NCI-H1694 (cell line): ENCODE measurements at regions not wholly inside any gene's neighbourhood (a gene's known extent, or its start where the extent isn't known, plus 50 kb on each side); places are given as distances from the start of the nearest gene placed in this dataset.
"Not testable (repeated sequence)": the region's sequence is repeated elsewhere in the genome, so short reads cannot be mapped to it uniquely, and the experiment has no call there.

Source experiments
- DNase-seq: peaks from one replicate; lab custom pipeline; 2025; lab: John Stamatoyannopoulos, UW

DNA sequence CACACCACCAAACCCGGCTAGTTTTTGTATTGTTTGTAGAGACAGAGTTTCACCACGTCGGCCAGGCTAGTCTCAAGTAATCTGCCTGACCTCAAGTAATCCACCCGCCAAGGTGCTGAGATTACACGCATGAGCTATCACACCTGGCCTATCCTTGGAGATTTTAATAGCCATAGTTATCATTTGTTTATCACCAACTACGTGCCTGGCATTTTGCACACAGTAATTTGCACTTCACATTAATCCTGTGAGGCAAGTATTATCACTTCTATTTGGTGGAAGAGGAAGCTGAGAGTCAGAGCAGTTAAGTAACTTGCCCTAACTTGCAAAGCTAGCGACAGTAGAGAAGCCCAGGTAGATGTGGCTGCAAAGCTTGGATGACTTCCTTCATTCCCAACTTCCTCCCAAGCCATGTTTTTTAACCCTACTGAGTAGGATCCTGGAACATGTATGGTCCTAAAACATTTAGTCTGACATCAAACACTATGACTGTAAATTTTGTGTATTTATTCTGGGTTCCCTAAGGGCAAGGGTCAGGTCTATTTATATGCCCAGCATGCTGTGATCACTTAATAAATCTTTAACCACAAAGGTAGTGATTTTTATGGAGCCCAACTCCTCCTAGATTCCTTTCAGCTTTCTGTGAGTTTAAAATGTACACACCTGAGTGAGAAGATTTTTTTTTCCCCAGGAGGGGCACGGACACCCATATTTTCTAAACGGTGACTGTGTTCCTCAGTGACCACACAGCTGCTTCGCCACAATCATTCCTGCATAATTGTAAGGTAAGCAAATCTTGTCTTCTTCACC, 100.2 kb upstream of the RAI14 start:
- no peak for DNase-seq

DNA sequence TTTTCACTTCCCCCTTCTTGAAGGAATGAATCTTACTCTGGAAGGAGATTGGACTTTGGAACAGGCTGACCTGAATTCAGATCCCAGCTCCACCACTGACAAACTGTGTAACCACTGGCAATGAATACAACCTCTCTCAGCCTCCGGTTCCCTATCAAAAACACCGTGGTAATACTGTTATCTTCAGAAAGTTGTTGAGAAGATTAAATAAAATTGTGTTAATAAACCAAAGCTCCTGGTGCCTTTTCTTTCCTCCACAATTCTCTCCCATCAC, 99.7 kb upstream of the RAI14 start:
- no peak for DNase-seq

DNA sequence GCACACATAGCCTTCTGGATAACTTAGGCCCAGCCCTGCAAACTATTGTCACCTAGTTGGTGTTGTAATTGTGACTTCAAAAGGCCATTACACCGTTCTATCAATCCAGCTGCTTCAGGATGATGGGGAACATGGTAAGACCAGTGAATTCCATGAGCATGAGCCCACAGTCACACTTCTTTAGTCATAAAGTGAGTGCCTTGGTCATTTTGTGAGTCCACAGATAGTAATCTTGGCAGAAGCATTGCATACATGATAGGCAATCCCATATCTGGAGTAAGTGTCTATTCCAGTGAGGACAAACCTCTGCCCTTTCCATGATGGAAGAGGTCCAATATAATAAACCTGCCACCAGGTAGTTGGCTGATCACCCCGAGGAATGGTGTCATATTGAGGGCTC, 94.5 kb upstream of the RAI14 start:
- not testable (repeated sequence) for DNase-seq

DNA sequence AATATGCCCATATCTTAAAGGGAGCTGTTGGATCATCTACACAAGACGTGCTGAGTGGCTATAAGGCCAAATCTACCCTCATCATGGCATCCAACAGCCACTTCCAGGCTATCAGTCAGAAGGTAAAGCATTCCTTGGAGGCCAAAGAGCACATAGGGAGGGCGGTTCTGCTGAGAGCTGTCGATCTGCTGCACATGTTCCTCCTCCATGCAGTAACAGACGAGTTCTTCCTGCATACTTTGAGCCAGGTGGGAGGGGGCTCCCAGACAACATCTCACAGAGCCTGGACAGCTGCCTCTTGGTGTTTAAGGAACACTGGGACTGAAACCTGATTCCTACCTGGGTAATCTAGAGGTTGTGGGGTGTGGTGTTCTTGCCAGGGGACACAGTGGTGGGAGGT, 93.3 kb upstream of the RAI14 start:
- DNase-seq: no peak

DNA sequence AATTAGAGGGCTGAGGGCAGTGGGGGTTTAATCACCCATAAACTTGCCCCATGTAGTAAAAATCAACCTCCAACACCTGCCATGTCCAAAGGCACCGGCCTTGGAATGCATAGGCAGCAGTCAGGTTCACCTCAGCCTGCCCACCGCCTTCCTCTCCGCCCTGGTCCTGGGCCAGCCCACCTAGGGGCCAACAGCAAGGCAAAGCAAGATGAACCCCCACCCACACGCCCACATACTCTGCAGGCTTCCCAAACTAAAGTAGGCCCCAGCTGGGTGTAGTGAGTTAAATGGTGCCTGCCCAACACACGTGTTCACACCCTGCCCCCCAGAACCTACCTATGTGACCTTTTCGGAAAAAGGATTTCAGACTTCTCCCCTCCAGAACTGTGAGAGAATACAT, 92.9 kb upstream of the RAI14 start:
- DNase-seq: no peak

DNA sequence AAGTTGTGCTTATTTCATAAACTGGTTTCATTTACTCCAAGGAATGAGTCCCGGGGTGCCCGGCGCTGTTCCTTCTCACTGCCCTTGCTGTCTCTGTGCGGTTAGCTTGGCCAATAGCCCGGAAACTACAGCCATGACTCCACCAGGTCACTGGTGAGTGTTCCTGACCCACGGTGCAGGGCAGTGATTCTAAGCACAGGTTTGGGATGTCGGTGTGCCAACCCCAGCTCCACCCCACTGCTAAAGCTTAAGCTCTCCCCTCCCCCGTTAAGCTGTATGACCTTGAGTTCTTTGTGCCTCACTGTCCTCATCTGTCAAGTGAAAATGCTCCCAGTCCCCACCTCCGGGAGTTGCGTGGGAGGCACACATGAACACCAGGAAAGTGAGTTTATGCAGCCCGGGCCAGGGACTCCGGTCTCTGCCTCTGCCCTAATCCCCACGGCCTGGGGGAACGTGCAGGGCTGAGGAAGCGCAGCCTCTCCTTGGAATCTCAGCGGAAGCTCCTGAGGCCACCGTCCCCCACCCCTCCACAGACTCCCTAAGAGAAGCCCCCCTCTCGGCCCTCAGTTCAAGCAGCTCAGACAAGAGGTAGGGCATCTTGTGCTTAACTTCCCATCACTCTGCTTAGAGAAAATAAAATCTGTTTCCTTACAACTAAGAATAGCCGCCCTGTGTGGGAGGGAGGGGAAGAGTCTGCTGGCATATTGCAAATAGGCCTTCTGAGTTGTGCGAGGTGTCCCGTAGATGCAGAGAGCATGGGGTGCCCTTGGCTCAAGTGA, 92.0 kb upstream of the RAI14 start:
- DNase-seq: no peak

DNA sequence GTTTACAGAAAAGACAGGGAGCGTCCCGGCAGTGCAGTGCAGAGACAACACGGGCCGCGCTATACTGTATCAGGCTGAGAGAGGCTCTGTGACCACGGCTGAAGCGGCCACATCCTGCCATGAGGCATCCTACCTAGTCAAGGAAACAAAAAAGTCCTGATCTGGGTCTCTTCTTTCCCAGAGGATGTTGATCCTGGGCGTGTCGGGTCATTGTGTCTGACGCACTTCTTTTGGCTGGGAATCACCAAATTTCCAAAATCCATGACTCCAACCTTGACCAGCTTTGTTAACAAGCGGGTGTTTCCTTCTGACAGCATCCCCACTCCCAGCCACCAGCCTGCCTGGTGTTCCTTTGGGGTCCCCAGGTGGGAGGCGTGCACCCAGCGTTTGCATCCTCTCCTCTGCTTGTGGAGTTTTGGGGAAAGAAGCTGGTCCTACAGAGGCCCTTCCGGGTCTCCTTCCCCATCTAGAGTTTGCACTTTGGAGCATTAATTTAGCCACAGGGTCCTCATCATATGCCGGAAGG, 91.4 kb upstream of the RAI14 start:
- DNase-seq: no peak

DNA sequence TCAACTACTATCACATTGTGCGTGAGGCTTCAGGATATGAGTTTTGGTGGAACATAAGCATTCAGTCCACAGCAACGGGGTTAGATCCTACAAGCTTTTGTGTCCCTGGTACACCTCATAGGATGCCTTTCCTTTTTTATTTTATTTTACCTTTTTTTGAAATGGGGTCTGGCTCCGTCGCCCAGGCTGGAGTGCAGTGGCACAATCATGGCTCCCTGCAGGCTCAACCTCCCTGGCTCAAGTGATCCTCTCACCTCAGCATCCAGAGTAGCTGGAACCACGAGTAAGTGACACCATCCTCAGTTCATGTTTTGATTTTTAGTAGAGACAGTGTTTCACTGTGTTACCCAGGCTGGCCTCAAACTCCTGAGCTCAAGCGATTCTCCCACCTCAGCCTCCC, 86.0 kb upstream of the RAI14 start:
- DNase-seq: no peak

DNA sequence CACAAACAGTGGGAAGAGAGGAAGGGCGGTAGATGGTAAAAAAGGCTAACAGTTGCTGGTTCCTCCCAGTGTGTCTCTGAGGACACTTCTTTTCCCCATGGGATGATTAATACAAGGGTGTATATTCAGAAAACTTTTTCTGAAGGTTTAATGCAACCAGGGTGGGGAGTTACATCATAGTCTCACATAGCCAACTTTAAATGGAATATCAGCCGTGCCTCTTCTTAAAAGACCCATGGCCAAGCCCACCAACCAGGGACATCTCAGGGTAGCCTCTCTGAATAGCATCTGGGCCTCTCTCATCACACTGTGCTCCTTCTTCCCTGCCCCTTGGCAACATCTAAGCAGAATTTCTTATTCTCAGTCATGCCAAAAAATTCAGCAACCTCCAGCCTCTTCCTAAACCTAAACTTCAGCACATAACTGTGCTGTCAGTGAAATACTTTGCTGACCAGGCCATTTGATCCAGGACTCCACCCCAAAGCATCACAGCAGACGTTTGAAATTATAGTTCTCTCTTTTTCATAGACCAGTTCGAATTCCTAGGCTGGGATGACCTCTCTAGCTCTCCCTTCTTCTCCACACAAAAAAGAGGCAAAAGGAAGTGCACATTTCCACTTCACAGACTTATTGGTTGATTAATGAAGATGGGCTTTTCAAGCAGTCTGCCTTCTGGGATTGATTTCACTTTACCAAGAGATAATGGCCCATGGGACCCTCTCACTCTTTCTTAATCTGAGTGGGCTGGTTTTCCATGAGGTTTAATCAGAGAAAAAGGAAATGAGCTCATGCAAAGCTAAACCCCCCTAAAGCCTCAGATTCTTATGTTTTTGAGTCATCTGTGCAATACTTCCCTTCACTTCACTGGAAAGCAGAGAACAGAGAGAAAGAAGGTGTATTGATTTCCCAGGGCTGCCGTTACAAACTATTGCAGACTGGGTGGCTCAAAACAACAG, 85.1 kb upstream of the RAI14 start:
- no peak for DNase-seq

DNA sequence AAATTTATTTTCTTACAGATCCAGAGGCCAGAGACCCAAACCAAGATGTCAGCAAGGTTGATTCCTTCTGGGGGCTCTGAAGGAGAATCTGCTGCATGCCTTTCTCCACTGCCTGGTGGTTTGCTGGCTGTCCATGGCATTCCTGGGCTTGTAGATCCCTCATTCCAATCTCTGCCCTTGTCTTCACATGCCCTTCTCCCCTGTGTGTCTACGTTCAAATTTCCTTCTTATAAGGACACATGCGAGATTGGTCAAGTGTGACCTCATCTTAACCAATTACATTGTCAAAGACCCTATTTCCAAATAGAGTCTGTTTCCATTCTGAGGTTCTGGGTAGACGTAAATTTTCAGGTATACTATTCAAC, 84.5 kb upstream of the RAI14 start:
- no peak for DNase-seq

DNA sequence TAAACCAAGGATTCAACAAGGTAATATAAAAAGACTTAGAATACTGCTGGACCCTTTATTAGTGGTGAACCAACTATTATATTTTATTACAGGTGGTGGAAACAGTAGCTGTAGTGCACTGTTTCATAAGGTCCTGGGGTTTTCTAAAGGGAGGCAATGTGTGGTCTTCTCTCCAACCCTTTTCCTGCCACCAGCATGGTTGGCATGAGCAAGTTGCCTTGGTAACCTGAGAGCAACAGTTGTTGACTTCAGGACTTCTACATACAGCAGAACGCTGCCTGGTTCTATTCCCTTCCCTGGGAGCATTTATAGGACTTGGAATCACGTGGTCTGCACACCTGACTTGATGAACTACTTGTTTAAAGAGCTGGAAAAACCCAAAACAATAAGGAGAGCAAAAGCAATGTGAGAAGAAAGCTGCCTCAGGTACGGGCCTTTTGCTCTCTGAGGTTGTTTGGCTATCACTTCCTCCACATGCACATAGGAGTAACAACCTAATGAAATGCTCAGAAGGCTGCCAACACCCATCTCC, 81.1 kb upstream of the RAI14 start:
- no peak for DNase-seq

DNA sequence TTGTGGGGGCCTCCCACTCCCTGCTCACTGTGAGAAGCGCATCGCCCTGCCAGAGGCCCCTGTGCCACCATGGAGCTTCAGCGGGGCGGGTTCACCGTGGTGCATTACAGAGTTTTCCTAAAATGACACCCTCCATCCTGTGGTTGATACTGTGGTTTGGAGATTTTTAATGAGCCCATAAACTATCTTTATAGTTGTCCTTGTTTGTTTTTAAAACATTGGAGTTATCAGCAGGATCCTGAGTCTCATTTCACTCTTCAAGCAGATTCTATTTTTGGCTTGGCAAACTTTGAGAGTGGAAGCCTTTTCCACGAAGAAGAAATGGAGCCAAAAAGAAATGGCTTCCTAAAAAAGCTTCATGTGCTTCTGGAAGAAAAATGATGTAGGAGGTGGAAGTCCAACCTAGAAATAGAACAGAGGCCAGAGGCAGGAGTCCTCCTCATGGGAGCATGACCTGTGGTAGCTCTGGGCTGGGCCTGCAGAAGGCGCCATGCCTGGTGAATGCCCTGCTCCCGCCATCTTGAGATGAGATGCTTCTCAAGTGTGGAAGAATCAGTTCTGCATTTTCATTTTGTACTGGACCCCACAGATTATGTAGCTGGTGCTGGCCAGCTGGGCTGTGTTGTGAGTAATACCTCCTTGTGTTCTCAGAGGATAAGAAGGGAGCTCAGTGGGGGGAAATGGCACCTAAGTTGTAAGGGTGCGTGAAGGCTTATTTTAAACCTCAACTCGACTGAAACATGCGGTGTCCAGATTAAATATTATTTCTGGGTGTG, 79.0 kb upstream of the RAI14 start:
- DNase-seq: no peak

DNA sequence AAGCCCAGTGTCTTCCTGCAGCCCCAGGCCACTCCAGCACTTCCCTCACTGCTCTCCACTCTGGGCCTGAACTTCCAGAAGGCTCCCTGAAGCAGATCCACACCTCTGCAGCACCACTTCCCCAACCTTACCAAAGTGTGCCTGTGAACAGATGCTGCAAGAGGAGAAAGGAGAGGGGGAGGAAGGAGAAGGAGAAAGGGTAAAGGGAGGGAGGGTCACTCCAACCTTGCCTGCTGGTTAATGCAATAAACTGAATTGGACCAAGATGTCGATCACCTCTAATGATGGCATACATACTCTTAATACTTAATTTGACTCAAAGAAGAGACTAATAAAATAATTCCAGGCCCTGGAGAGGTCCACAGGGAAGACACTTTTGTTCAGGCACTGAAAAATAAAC, 77.2 kb upstream of the RAI14 start:
- DNase-seq: no peak

DNA sequence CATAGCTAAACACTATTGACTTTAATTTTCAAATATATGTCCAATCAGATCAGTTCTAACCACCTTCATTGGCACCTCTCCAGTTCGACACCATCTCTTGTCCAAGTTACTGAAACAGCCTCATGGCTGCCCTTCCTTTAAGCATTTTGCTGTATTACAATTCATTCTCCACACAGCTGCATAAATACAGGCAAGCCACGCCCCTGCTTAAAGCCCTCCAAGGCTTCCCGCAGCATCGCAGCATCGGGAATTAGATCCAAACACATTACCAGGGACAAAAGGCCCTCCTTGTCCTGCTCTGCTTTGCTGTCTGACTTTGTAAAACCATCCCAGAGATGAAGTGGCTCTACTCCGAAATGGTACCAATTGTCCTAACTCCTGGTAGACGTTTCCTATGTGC, 75.1 kb upstream of the RAI14 start:
- no peak for DNase-seq

DNA sequence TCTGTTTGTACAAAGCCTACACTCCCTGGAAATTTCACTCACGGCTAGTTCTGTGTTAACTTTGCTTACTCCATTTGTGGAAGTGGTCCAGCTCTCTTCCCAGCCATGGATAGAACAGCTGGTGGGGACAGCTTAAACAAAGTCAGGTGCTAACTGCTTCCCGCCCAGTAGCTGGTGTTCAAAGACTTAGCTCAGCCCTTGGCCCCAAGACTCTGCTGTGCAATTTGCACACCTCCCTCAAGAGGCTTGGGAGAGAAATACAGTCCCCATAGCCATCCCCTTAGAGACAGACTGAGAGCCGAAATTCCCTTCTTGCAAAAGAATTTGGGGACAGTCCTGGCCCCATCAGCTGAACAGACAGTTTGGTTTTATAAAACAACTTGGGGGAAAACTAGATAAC, 73.8 kb upstream of the RAI14 start:
- no peak for DNase-seq

DNA sequence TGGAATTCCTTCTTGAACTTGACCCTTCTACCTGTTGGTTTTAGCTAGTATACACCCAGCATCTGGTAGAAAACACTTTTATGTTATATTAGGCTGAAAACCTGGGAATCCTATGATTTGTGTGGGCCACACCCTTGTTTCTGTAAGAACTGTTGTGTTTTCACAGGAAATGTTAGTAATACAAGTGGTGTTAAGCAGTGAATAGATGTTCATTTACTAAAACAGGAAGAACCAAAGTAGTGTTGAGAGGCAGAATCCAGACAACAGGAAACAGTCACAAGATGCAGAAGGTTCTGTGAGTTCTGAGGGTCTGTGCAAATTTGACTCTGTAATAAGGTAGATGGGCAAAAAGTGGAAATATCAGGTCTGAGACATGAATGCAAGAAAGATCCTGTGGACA, 73.0 kb upstream of the RAI14 start:
- DNase-seq: no peak

DNA sequence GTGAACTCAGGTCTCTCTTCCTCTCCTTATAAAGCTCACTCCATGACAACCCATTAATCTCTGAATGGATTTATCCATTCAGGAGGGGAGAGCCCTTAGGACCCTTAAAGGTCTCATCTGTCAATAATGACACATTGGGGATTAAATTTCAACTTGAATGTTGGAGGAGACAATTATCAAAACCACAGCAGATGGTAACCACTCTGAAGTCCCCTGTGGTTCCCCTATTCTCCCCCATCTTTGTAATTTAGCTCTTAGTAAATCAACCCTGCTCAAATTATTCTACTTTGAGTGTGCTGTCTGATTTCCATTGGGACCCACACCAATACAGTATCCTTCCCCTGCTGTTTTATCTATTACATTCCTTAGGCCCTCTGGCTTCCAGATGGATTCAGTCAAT, 72.0 kb upstream of the RAI14 start:
- no peak for DNase-seq

DNA sequence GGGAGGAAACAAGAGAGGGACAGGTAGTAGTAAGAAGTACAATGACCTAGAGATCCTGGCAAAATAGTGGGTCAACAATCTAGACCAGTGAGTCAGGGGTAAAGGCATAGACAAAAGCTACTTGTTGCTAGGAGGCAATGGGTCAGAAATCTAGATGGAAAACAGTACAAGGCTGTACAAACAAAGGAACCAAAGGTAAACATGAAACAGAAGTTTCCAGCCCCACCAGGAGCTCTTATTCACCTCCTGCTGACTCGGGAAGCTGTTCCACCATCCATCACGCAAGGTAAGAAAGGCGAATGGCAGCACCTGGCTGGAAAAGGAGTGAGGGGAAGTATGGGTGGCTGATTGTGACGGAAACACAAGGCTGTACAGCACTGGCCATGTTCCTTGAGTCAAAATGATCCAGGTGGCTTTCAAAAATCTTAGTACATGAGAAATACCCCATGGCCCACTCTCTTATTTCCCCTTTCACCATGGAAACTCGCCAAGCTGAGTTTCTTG, 70.5 kb upstream of the RAI14 start:
- DNase-seq: no peak

DNA sequence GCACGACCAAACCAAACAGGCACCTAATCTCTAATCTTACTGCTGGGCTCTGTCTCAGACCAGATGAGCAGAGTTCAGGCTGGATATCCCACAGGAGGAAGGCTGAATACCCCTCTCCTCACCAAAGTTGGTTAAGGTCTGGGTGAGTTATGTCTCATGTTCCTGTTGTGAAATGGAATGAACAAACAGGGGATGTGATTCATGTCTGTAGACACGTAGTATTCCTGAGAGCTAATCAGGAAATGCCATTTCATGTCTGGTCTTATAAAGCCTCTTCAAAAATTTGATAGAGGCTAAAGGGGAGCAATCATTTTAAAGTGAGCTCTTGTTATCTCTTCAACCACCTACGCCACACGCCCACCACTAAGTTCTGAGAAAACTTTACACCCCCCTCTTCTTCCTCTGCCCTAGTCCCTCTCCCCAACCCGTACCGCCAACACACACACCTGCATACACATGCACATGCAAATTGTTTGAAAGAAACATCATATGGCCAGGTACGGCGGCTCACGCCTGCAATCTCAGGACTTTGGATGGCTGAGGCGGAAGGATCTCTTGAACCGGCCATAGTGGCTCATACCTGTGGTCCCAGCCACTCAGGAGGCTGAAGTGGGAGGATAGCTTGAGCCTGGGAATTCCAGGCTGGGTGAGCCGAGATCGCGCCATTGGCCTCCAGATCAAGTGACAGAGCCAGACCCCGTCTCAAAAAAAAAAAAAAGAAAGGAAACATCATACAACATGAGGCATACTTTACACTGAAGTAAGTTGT, 69.8 kb upstream of the RAI14 start:
- no peak for DNase-seq
